ENCODE measurements at regions not wholly inside any gene's neighbourhood (a gene's known extent, or its start where the extent isn't known, plus 50 kb on each side); places are given as distances from the start of the nearest gene placed in this dataset.

DNA sequence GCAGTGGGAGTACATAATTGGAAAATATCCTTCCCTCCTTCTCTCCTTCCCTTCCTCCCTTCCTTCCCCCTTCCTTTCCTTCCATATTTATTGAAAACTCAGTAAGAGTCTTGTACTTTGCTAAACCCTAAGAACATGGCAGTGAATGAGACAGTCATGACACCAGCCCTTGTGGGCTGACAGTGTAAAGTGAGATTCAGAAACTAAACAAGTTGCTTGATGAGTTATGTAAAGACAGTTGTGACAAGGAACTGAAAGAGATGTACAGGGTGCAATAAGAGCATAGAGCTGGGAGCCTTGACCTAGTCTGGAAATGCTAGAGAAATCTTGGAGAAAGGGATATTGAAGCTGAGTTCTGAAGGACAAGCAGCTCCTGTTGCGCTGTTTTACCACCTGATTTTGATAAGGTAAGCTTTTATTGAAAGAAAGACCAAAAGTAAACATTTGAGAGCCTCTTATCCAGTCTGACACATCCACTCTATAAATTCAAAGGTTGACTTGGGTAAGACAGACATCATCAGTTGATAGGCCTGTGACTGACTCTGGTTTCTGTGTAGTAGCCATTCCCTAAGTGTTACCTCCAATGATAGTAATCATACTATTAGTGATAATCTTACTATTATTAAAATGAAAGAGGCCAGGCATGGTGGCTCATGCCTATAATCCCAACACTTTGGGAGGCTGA is 66.5 kb upstream of the SKOR2 start:
- DNase-seq: no peak

DNA sequence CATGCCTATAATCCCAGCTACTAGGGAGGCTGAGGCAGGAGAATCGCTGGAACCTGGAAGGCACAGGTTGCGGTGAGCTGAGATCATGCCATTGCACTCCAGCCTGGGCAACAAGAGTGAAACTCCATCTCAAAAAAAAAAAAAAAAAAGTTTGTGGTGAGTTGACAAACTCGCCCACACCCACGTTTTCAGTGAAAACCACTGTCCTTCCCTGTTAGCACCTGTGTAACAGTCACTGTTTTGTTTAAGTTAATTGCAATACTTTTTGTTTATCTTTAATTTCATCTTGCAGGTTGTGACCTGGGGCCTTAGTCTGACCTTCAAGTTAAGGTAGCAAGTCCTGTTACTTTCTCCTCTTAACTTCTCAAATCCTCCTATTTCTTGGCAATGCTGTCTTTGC is 65.5 kb upstream of the SKOR2 start:
- no peak for DNase-seq

DNA sequence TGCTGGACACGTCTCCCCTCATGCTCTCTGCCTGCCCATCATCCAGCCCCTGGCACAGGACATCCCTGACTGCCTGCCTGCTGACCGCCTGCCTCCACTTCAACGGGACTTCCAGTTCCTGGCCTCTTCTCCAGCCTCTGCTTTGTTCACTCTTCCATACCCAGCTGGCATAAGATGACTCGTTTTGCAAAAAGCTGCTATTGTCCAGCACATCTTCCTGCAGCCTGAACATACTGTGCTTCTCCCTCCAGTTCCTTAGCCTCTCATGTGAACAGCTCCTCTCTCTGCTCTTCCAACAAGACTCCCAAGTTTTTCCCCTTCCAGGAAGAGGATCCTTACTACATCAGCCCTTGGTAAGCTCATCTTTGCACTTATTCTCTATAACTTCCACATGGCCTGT is 62.4 kb upstream of the SKOR2 start:
- no peak for DNase-seq

DNA sequence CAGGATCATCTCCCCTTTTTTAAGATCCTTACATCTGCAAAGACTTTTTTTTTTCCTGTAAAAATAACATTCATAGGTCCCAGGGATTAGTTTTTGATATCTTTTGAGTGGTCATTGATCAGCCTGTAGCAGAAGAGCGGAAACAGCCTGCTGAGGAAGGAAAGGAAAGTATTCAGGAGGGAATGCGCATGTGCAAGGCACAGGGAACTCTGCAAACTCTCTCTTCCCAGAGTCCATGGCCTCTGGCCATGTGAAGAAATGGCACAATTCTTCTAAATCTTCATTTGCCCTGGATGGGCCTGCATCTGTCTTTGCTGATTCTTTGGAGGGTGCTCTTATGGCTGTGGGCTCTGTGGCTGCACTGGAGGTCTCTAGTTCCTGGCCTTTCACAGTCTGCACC is 60.1 kb upstream of the SKOR2 start:
- no peak for DNase-seq

All from NCI-H510A (cell line).